T-helper 9 cell (primary cell): ENCODE measurements at regions not wholly inside any gene's neighbourhood (a gene's known extent, or its start where the extent isn't known, plus 50 kb on each side); places are given as distances from the start of the nearest gene placed in this dataset.

Experiments
- DNase-seq: peaks from one replicate; pipeline ENCODE4 v3.0.0-alpha.2; 2020

GRCh38 chr16:6360641-6361040 is 972.0 kb upstream of the RBFOX1 start:
- no peak for DNase-seq

- DNase-seq: no peak
These were observed 975.7 kb upstream of the RBFOX1 start for GRCh38 chr16:6356911-6357310.

- DNase-seq: no peak
These were observed 982.9 kb upstream of the RBFOX1 start for GRCh38 chr16:6349725-6350124.

GRCh38 chr16:6345090-6345489 is 987.6 kb upstream of the RBFOX1 start:
- no peak for DNase-seq

- DNase-seq: no peak
These were observed 989.5 kb upstream of the RBFOX1 start for GRCh38 chr16:6343157-6343556.

GRCh38 chr16:6341981-6342380 is 990.7 kb upstream of the RBFOX1 start:
- DNase-seq: no peak

- no peak for DNase-seq
These were observed 997.6 kb upstream of the RBFOX1 start for GRCh38 chr16:6335072-6335471.

GRCh38 chr16:6331770-6332169 is 1000.9 kb upstream of the RBFOX1 start:
- DNase-seq: no peak

GRCh38 chr16:6317934-6318333 is 1014.7 kb upstream of the RBFOX1 start:
- no peak for DNase-seq

GRCh38 chr16:6309271-6309670 is 1023.4 kb upstream of the RBFOX1 start:
- no peak for DNase-seq

GRCh38 chr16:6308176-6308575 is 1024.5 kb upstream of the RBFOX1 start:
- DNase-seq: no peak

- DNase-seq: no peak
These were observed 1032.1 kb upstream of the RBFOX1 start for GRCh38 chr16:6300523-6300922.

- no peak for DNase-seq
These were observed 1034.8 kb upstream of the RBFOX1 start for GRCh38 chr16:6297666-6298410.

GRCh38 chr16:6286176-6286575 is 1046.5 kb upstream of the RBFOX1 start:
- no peak for DNase-seq

GRCh38 chr16:6284731-6285130 is 1047.9 kb upstream of the RBFOX1 start:
- DNase-seq: no peak

- DNase-seq: no peak
These were observed 1050.7 kb upstream of the RBFOX1 start for GRCh38 chr16:6281994-6282393.

GRCh38 chr16:6281274-6281673 is 1051.4 kb upstream of the RBFOX1 start:
- no peak for DNase-seq

GRCh38 chr16:6280055-6280454 is 1052.6 kb upstream of the RBFOX1 start:
- no peak for DNase-seq

- DNase-seq: no peak
These were observed 1053.4 kb upstream of the RBFOX1 start for GRCh38 chr16:6279286-6279685.

GRCh38 chr16:6274351-6274750 is 1058.3 kb upstream of the RBFOX1 start:
- no peak for DNase-seq

- no peak for DNase-seq
These were observed 1065.0 kb upstream of the RBFOX1 start for GRCh38 chr16:6267682-6268081.

- no peak for DNase-seq
These were observed 1065.9 kb upstream of the RBFOX1 start for GRCh38 chr16:6266703-6267102.

GRCh38 chr16:6265968-6266367 is 1066.7 kb upstream of the RBFOX1 start:
- DNase-seq: no peak

GRCh38 chr16:6258056-6258455 is 1074.6 kb upstream of the RBFOX1 start:
- DNase-seq: no peak

- no peak for DNase-seq
These were observed 1080.1 kb upstream of the RBFOX1 start for GRCh38 chr16:6252541-6252940.
